ENCODE measurements at regions not wholly inside any gene's neighbourhood (a gene's known extent, or its start where the extent isn't known, plus 50 kb on each side); places are given as distances from the start of the nearest gene placed in this dataset.

GRCh38 chr10:89887830-89888229, 186.4 kb downstream of the KIF20B start:
- DNase-seq (ENCODE audit: low spot score), result no peak

- no peak for DNase-seq (ENCODE audit: low spot score)
Observed at GRCh38 chr10:89888321-89889070, 187.1 kb downstream of the KIF20B start.

- DNase-seq (ENCODE audit: low spot score), result no peak
Observed at GRCh38 chr10:89889606-89890005, 188.2 kb downstream of the KIF20B start.

- no peak for DNase-seq (ENCODE audit: low spot score)
Observed at GRCh38 chr10:89891006-89891535, 189.7 kb downstream of the KIF20B start.

GRCh38 chr10:89894051-89894450, 192.7 kb downstream of the KIF20B start:
- DNase-seq (ENCODE audit: low spot score), result no peak

- DNase-seq (ENCODE audit: low spot score), result no peak
Observed at GRCh38 chr10:89900554-89900953, 199.2 kb downstream of the KIF20B start.

GRCh38 chr10:89901895-89902294, 200.5 kb downstream of the KIF20B start:
- DNase-seq (ENCODE audit: low spot score), result no peak

GRCh38 chr10:89904755-89905154, 203.4 kb downstream of the KIF20B start:
- DNase-seq (ENCODE audit: low spot score), result no peak

- DNase-seq (ENCODE audit: low spot score), result no peak
Observed at GRCh38 chr10:89909752-89910151, 208.4 kb downstream of the KIF20B start.

GRCh38 chr10:89915021-89915420, 213.6 kb downstream of the KIF20B start:
- DNase-seq (ENCODE audit: low spot score), result no peak

GRCh38 chr10:89915968-89916367, 214.6 kb downstream of the KIF20B start:
- DNase-seq (ENCODE audit: low spot score), result no peak

- no peak for DNase-seq (ENCODE audit: low spot score)
Observed at GRCh38 chr10:89916468-89917215, 215.3 kb downstream of the KIF20B start.

GRCh38 chr10:89921403-89921802, 220.0 kb downstream of the KIF20B start:
- no peak for DNase-seq (ENCODE audit: low spot score)

GRCh38 chr10:89923661-89924060, 222.3 kb downstream of the KIF20B start:
- no peak for DNase-seq (ENCODE audit: low spot score)

GRCh38 chr10:89924261-89924660, 222.9 kb downstream of the KIF20B start:
- DNase-seq (ENCODE audit: low spot score), result no peak

- no peak for DNase-seq (ENCODE audit: low spot score)
Observed at GRCh38 chr10:89926736-89927135, 225.3 kb downstream of the KIF20B start.

- DNase-seq (ENCODE audit: low spot score), result no peak
Observed at GRCh38 chr10:89929282-89930026, 228.1 kb downstream of the KIF20B start.

- DNase-seq (ENCODE audit: low spot score), result no peak
Observed at GRCh38 chr10:89937494-89937893, 236.1 kb downstream of the KIF20B start.

- no peak for DNase-seq (ENCODE audit: low spot score)
Observed at GRCh38 chr10:89940076-89940475, 238.7 kb downstream of the KIF20B start.

GRCh38 chr10:89942217-89942616, 240.8 kb downstream of the KIF20B start:
- no peak for DNase-seq (ENCODE audit: low spot score)

- no peak for DNase-seq (ENCODE audit: low spot score)
Observed at GRCh38 chr10:89944138-89944537, 242.7 kb downstream of the KIF20B start.

GRCh38 chr10:89946106-89946505, 244.7 kb downstream of the KIF20B start:
- no peak for DNase-seq (ENCODE audit: low spot score)

- no peak for DNase-seq (ENCODE audit: low spot score)
Observed at GRCh38 chr10:89949496-89949895, 248.1 kb downstream of the KIF20B start.

Data from left forelimb (tissue), 1 donor.